Gastroesophageal sphincter (tissue), 3 donors: ENCODE measurements at regions not wholly inside any gene's neighbourhood (a gene's known extent, or its start where the extent isn't known, plus 50 kb on each side); places are given as distances from the start of the nearest gene placed in this dataset.

Experiments
- POLR2AphosphoS5 ChIP-seq: sonication (generic); formaldehyde crosslinking; IDR thresholded peaks from one replicate; pipeline ENCODE4 v1.6.1; 2017; ENCODE audit warnings: antibody characterized with exemption
- TF ChIP-seq, protein P1 (sequence below), 4 experiments: fragments of 200-600 bp in 2 of 4; fragments of 450-650 bp in 2 of 4; sonication (generic) in 1 of 4; IDR thresholded peaks; one replicate each; pipeline ENCODE4 v1.5.1; 2017 to 2019; ENCODE audit warnings: antibody characterized with exemption in 4 of 4, mild to moderate bottlenecking in 2 of 4, moderate library complexity in 2 of 4

DNA sequence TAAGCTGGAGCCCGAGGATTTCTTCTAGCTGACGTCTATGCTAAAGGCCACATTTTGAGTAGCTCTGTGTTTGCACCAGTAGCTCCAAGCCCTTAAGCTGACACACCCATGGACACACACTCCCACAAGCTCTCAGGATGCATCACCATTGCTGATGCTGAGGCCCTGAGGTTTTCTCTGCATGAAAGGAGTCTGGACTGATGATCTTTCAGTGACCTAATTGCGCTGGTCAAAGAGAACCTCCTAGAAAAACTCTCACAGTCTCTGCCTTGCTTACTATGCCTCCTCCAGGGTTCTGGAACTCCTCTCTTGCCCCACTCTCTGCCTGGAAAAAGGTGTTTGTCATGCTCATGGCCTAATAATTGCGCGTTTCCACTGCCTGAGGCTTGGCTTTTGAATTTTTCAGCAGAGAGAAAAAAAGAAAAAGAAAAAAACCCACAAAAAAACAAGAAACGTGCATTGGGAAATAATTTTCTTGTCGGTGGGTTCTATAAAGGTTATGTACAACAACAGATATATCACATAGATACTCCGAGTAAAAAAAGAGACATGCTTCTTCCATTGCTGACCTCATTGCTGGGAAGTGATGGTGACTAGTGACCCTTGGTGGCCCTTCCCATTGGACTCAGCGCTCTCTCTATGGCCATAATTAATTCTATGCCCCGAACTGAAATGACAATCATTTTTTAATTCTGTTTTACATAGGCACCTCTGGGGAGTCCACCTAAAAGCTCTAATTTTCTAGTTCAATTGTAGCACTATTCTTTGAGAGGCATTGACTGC lies 297.0 kb downstream of the TDRD15 start:
- TF ChIP-seq, protein P1, sequence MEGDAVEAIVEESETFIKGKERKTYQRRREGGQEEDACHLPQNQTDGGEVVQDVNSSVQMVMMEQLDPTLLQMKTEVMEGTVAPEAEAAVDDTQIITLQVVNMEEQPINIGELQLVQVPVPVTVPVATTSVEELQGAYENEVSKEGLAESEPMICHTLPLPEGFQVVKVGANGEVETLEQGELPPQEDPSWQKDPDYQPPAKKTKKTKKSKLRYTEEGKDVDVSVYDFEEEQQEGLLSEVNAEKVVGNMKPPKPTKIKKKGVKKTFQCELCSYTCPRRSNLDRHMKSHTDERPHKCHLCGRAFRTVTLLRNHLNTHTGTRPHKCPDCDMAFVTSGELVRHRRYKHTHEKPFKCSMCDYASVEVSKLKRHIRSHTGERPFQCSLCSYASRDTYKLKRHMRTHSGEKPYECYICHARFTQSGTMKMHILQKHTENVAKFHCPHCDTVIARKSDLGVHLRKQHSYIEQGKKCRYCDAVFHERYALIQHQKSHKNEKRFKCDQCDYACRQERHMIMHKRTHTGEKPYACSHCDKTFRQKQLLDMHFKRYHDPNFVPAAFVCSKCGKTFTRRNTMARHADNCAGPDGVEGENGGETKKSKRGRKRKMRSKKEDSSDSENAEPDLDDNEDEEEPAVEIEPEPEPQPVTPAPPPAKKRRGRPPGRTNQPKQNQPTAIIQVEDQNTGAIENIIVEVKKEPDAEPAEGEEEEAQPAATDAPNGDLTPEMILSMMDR (IDR thresholded peaks at IDR 0.05): no peak
- no peak for TF ChIP-seq POLR2AphosphoS5
